Neutrophil (primary cell): ENCODE measurements at regions not wholly inside any gene's neighbourhood (a gene's known extent, or its start where the extent isn't known, plus 50 kb on each side); places are given as distances from the start of the nearest gene placed in this dataset.

ENCODE experiments used
- H3K27ac ChIP-seq: fragments of 200-600 bp; sonication (generic); 2 replicates; pipeline ENCODE4 v1.5.1; 2016; ENCODE audit warnings: mild to moderate bottlenecking, moderate library complexity
- H3K27me3 ChIP-seq: fragments of 200-600 bp; sonication (generic); 2 replicates; pipeline ENCODE4 v1.6.0; 2016; ENCODE audit warnings: mild to moderate bottlenecking
- H3K36me3 ChIP-seq: fragments of 200-600 bp; sonication (generic); 2 replicates; pipeline ENCODE4 v1.5.1; 2017
- H3K4me1 ChIP-seq, 2 experiments: fragments of 200-600 bp in 1 of 2; sonication (generic) in 1 of 2; 1 replicate in 1 of 2; 2 replicates in 1 of 2; pipeline versions ENCODE4 v1.5.1 to v1.6.1; 2013 to 2016; ENCODE audit warnings: low read depth in 1 of 2, low read length in 1 of 2, mild to moderate bottlenecking in 1 of 2, moderate library complexity in 1 of 2; ENCODE audit not compliant: control insufficient read depth in 1 of 2, insufficient read depth in 1 of 2
- H3K4me3 ChIP-seq, 2 experiments: fragments of 200-600 bp in 1 of 2; sonication (generic) in 1 of 2; 1 replicate in 1 of 2; 2 replicates in 1 of 2; pipeline ENCODE4 v1.5.1; 2013 to 2016; ENCODE audit warnings: low read depth in 1 of 2, low read length in 1 of 2, mild to moderate bottlenecking in 1 of 2, moderate library complexity in 1 of 2
- H3K9me3 ChIP-seq: fragments of 200-600 bp; sonication (generic); 2 replicates; pipeline ENCODE4 v1.5.1; 2016
- TF ChIP-seq, protein P1 (sequence below): fragments of 200-600 bp; sonication (generic); IDR thresholded peaks from 2 replicates; pipeline ENCODE4 v1.5.1; 2016; ENCODE audit warnings: antibody characterized with exemption

- no peaks in the 10 kb centered on the region for H3K27me3 ChIP-seq
- H3K4me1 ChIP-seq, result no peaks in the 10 kb centered on the region
- no peaks in the 10 kb centered on the region for H3K9me3 ChIP-seq
- no peak overlapping the region for H3K4me3 ChIP-seq
- TF ChIP-seq, protein P1, sequence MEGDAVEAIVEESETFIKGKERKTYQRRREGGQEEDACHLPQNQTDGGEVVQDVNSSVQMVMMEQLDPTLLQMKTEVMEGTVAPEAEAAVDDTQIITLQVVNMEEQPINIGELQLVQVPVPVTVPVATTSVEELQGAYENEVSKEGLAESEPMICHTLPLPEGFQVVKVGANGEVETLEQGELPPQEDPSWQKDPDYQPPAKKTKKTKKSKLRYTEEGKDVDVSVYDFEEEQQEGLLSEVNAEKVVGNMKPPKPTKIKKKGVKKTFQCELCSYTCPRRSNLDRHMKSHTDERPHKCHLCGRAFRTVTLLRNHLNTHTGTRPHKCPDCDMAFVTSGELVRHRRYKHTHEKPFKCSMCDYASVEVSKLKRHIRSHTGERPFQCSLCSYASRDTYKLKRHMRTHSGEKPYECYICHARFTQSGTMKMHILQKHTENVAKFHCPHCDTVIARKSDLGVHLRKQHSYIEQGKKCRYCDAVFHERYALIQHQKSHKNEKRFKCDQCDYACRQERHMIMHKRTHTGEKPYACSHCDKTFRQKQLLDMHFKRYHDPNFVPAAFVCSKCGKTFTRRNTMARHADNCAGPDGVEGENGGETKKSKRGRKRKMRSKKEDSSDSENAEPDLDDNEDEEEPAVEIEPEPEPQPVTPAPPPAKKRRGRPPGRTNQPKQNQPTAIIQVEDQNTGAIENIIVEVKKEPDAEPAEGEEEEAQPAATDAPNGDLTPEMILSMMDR, result no peak
- no peak overlapping the region for H3K27ac ChIP-seq
- no peaks in the 10 kb centered on the region for H3K36me3 ChIP-seq
Measured at GRCh38 chr21:27816301-27816700, 849.4 kb upstream of the ADAMTS5 start.

- no peak overlapping the region for H3K4me3 ChIP-seq
- no peaks in the 10 kb centered on the region for H3K27me3 ChIP-seq
- no peaks in the 10 kb centered on the region for H3K36me3 ChIP-seq
- no peak overlapping the region for H3K27ac ChIP-seq
- H3K9me3 ChIP-seq, result no peaks in the 10 kb centered on the region
- TF ChIP-seq, protein P1, result no peak
- H3K4me1 ChIP-seq, result no peaks in the 10 kb centered on the region
Measured at GRCh38 chr21:27814226-27814625, 847.3 kb upstream of the ADAMTS5 start.

DNA sequence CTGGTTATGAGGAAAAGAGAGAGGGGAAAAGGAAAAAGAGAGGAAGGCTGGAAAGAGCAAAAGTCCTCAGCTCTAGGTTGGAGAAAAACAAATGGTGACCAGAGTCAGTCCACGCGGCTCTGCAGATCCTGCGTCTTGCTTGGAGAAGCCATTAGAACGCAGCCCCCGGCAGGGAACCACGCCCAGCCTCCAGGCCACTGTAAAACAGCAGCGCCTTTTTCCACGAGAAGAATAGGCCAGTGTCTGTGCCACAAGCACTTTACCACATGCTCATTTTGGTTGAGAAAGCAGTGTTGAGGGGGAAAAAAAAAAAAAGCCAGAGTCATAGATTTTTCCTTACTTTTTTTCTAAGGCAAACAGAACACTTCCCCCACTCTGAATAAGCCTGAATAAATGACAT is 846.9 kb upstream of the ADAMTS5 start:
- TF ChIP-seq, protein P1, result no peak
- no peak overlapping the region for H3K4me3 ChIP-seq
- H3K27me3 ChIP-seq, result no peaks in the 10 kb centered on the region
- H3K27ac ChIP-seq, result no peak overlapping the region
- H3K9me3 ChIP-seq, result no peaks in the 10 kb centered on the region
- H3K4me1 ChIP-seq, result no peaks in the 10 kb centered on the region
- no peaks in the 10 kb centered on the region for H3K36me3 ChIP-seq

GRCh38 chr21:27813344-27813743 is 846.5 kb upstream of the ADAMTS5 start:
- Histone ChIP-seq H3K36me3 (no peaks in the 10 kb centered on the region), H3K4me3 (no peak overlapping the region), H3K4me1 (no peaks in the 10 kb centered on the region), H3K27ac (no peak overlapping the region), H3K9me3 (no peaks in the 10 kb centered on the region), H3K27me3 (no peaks in the 10 kb centered on the region)
- TF ChIP-seq, protein P1, result no peak

- TF ChIP-seq, protein P1, result no peak
- Histone ChIP-seq H3K27ac (no peak overlapping the region), H3K9me3 (no peaks in the 10 kb centered on the region)
Measured at GRCh38 chr21:27812279-27812678, 845.4 kb upstream of the ADAMTS5 start.

GRCh38 chr21:27808923-27809322 is 842.0 kb upstream of the ADAMTS5 start:
- Histone ChIP-seq H3K27ac (no peak overlapping the region), H3K9me3 (no peaks in the 10 kb centered on the region), H3K36me3 (no peaks in the 10 kb centered on the region), H3K27me3 (no peaks in the 10 kb centered on the region), H3K4me1 (no peaks in the 10 kb centered on the region), H3K4me3 (no peak overlapping the region)
- TF ChIP-seq, protein P1, result no peak

More at GRCh38 chr21:27812279-27812678, 845.4 kb upstream of the ADAMTS5 start:
- H3K36me3 ChIP-seq, result no peaks in the 10 kb centered on the region
- no peaks in the 10 kb centered on the region for H3K27me3 ChIP-seq
- H3K4me3 ChIP-seq, result no peak overlapping the region
- H3K4me1 ChIP-seq, result no peaks in the 10 kb centered on the region
